Stimulated activated CD8-positive, alpha-beta memory T cell treated with anti-CD3 and anti-CD28 coated beads, Interleukin-4, amount 100 ng/mL, for 1 hour (primary cell): ENCODE measurements at regions not wholly inside any gene's neighbourhood (a gene's known extent, or its start where the extent isn't known, plus 50 kb on each side); places are given as distances from the start of the nearest gene placed in this dataset.

Experiments
- DNase-seq, 2 donors: peaks; one replicate each; pipeline ENCODE4 v3.0.0-alpha.2; 2020; ENCODE audit warnings: low read depth in 2 of 2, low spot score in 1 of 2

DNA sequence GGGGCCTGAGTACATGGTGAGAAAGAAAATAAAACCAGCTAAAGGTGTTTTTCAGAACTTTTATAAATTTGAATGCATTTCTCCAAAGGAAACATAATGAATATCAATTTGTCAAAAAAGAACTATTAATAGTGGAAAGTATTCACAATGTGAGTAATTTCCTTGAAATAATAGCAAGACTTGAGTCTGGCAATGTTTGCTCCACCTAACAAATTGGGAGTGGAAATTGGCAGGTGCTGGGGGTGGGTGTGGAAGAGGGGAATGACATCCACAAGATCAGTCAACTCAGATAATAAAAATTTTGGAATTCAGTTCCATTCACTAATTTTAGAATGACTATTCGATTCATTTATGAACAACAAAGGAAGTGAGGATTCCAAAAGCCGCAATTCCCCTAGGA, 884.8 kb upstream of the SLIT2 start:
- no peak for DNase-seq

GRCh38 chr4:19358015-19358414, 893.7 kb upstream of the SLIT2 start:
- DNase-seq = no peak

GRCh38 chr4:19349416-19349815, 902.3 kb upstream of the SLIT2 start:
- DNase-seq = no peak

GRCh38 chr4:19348746-19349145, 903.0 kb upstream of the SLIT2 start:
- DNase-seq = no peak

- no peak for DNase-seq
Observed at GRCh38 chr4:19346636-19347035, 905.1 kb upstream of the SLIT2 start.

- DNase-seq = no peak
Observed at GRCh38 chr4:19329631-19330030, 922.1 kb upstream of the SLIT2 start.

DNA sequence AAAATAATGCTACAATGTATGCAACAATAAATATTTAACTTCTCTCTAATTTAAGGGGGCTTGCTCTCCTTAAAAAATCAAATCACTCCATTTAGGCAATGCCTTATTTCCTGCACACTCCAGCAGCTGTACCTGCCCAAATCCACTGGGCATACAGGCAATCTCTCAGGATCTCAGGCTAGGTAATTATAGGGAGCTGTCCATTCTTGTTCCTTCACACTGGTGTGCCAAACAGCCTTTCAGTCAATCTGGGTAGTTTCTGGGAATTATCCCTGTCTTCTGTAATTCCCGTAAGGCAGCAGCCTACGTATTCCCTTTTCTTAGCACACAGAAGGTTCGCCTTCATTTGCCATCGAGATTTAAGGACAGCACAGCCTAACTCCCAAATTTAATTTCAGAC, 922.6 kb upstream of the SLIT2 start:
- no peak for DNase-seq

- DNase-seq = no peak
Observed at GRCh38 chr4:19327364-19327763, 924.3 kb upstream of the SLIT2 start.

GRCh38 chr4:19324184-19324583, 927.5 kb upstream of the SLIT2 start:
- no peak for DNase-seq

DNA sequence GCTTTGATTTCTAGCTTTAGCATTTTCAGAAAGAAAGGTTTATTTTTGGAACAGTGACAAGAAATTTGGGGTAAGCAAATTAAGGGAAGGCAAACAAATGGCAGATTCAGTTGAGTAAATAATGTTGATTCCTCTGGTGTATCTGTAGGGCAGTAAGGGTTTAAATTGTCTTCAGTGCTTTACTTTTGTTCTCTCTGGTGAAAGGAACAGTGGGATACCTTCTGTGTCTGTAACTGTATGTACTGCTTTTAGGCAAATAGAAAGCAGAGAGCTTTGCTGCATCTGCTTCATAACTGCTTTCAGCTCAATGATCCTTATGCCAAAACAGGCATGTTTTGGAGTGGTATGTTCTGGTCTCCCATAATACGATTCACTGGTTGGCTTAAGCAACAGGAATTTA, 932.1 kb upstream of the SLIT2 start:
- DNase-seq = no peak

GRCh38 chr4:19317377-19317776, 934.3 kb upstream of the SLIT2 start:
- DNase-seq = no peak

- no peak for DNase-seq
Observed at GRCh38 chr4:19314116-19314515, 937.6 kb upstream of the SLIT2 start.

DNA sequence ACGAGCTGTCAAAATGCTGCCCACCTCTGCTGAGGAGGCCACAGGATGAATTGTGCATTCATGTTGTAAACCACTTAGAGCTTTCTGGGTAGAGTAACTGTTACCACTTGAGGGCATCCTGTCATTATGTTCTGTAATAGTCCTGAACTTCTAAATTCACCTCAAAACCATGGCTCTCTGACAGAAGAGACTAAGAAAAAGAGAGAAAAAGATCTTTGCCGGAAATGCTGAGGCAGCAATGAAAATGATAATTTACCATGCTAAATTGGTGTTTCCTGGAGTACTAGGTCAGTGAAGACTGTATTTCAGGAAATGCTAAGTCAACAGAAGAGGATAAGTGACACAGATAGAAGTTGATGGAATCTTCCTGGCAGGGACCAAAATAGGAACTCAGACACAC, 942.3 kb upstream of the SLIT2 start:
- no peak for DNase-seq

GRCh38 chr4:19304028-19304427, 947.7 kb upstream of the SLIT2 start:
- no peak for DNase-seq

- DNase-seq = no peak
Observed at GRCh38 chr4:19301527-19301926, 950.2 kb upstream of the SLIT2 start.

DNA sequence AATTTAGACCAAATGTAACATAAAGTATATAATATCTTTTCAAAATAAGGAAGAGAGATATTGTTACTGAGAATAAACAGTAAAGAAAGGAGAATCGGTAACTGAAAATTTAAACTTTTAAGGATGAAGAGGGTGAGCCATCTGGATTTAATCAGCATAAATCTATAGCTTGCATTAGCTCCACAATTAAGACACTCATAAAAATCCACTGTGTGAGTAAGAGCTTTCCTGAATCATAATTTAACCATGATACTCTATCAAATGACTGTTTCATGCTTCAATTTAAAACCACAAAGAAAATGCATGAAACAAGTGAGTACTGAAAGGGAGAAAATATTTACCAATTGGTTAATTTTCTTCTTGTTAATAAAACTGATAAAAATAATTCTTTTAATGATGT, 951.5 kb upstream of the SLIT2 start:
- no peak for DNase-seq

- DNase-seq = no peak
Observed at GRCh38 chr4:19298998-19299397, 952.7 kb upstream of the SLIT2 start.

DNA sequence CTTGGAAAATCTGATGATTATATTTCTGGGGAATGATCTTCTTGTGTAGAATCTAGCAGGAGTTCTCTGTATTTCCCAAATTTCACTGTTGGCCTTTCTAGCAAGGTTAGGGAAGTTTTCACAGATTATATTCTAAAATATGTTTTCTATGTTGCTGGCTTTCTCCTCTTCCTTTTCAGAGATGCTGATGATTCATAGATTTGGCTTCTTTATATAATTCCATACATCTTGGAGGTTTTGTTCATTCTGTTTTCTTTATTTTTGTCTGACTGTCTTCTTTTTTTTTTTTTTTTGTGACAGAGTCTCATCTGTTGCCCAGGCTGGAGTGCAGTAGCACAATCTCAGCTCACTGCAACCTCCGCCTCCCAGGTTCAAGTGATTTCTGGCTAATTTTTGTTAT, 957.9 kb upstream of the SLIT2 start:
- no peak for DNase-seq

DNA sequence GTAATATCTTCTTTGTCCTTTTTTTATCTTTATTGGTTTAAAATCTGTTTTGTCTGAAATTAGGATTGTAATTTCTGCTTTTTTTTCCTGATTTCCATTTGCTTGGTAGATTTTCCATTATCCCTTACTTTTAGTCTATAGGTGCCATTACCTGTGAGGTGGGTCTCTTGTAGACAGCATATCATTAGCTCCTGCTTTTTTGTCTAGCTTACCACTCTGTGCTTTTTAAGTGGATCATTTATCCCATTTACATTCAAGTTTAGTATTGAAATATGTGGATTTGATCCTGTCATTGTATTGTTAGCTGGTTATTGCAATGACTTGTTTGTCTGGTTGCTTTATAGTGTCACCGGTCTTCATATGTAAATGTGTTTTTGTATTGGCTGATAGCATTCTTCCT, 958.6 kb upstream of the SLIT2 start:
- DNase-seq = no peak

DNA sequence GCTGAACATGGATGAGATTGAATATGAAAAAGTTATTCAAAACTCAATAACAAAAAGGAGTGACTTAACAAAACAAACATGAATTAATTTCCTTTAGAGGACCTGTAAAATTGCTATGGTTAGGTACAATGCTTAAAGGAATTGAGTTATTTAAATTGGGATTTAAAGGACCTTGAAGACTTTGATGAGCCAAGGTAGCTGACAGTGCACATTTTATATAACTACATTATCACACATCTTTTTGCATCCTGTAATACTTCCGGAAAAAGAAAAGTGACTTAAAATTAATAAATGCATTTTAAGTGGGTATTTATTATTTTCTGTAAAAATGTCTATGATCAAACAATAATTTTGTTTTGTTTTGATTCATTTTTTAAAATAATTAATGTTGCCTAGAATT, 964.8 kb upstream of the SLIT2 start:
- DNase-seq = no peak

GRCh38 chr4:19285146-19285545, 966.6 kb upstream of the SLIT2 start:
- DNase-seq = no peak

- no peak for DNase-seq
Observed at GRCh38 chr4:19278665-19279064, 973.0 kb upstream of the SLIT2 start.

GRCh38 chr4:19266566-19266965, 985.1 kb upstream of the SLIT2 start:
- no peak for DNase-seq

DNA sequence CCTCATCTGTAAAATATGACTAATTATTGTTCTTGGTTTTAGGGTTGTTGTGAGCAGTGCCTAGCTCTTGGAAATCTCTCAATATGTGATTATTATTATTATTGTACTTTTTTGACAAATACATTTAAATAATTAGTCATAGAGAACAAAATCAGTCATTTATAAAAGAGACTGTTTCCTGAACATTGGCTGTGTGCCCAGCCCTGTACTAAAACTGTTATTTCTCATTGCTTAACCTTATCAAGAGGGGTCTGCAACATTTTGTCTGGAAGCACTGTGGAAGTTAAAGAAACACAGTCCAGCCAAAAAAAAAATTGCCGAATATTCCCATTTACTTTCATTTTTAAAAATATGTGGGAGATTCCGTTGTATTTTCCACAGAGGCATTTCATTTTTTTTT, 989.2 kb upstream of the SLIT2 start:
- no peak for DNase-seq
